HG03439 (cell line): ENCODE measurements at regions not wholly inside any gene's neighbourhood (a gene's known extent, or its start where the extent isn't known, plus 50 kb on each side); places are given as distances from the start of the nearest gene placed in this dataset.

Experiments used
- ATAC-seq: cut with Tn5 transposase; IDR thresholded peaks from one replicate; pipeline ENCODE4 v1.9.1; 2021; ENCODE audit warnings: mild to moderate bottlenecking, moderate library complexity; ENCODE audit not compliant: unreplicated experiment

DNA sequence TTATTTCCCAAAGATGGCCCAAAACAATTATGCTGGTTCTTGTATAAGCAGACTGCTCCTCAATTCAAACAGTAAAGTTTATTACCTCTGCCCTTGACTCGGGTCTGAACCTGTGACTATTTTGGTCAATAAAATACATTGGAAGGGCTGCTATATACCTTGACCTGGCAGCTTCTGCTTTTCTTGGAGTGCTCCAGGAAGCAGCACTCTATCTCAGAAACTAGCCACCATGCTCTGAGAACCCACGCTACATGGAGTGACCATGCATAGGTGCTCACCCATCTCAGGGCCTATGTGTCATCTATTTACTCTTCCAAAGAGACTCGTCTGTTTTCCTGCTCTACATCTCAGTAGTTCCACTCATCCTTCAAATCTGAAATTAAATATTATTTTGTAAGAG is 299.9 kb downstream of the AHR start:
- ATAC-seq, result no peak

DNA sequence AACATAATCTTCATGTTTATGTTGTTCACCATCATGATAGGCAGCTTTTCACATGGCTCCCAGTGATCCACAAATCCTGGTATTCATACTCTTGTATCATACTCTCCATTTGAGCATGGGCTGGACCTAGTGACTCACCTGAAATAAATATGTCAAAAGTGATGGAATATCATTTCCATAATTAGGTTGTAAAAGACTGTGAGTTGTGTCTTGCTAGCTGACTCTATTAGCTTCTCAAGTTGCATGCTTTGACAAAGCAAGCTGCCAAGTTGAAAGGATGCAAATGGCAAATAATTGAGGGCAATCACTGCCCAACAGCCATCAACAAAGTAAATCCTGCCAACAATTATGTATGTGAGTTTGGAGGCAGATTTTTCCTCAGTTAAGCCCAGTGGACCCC is 300.4 kb downstream of the AHR start:
- ATAC-seq, result no peak

DNA sequence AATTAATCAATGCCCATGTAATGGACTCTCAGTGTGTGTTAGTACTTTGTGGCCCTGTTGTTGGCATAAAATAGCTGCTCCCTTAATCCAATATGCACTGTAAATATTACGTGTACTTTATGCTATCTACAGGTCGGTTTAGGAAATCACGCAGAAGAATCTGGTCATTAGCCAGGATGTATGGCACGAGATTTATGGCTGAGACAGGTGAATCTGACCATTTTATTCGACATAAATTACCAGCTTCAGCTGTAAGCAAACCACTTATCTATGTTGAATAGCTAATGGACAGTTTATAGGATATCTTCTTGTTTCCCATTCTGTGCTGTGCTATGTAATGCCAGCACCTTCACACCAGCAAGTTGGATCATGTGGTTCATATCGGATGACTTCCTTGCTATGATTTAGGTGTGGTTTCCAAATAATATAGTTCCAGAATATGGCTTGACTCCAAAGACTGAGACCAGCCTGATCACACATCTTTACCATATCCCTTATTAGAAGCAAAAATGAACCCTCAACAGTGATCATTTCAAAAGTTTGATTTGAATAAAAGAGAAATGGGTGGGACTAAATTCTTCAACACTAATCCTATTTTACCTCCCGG is 301.4 kb downstream of the AHR start:
- no peak for ATAC-seq

DNA sequence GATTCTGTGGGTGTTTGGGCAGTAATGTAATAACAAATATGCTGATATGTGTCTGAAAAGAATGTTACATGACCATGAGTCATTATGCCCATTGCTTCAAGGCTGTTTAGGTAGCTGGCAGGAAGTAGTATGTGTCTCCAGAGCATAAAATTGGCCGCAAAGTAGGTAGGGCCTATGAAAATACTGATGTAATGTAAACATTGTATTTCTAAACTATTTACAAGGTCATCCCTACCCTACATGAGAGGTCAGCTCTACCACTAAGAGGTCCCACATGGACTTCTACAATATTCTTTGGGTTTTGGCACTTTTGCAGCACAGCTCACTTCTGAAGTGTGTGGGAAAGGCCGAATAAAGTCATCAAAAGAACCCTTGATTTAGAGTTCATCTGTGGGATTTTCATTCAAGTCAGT is 301.9 kb downstream of the AHR start:
- ATAC-seq, result no peak

DNA sequence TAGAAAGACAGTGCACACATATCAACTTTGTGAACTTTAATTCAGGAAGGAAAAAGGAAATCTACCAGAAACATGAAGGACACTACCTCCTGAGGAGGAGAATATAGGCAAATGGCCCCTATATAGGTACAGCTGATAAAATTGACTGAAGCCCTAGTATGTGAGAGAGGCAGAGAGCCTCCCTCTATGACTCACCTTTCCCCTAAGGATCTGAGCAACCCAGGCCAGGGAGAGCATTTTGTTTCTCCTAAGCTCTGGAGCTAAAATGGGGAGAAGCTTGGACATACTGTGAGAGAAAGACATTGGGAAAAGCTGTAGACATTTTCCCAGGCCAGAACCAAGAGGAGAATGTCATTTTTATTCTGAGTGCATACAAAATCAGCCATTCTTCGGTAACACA is 303.5 kb downstream of the AHR start:
- no peak for ATAC-seq

DNA sequence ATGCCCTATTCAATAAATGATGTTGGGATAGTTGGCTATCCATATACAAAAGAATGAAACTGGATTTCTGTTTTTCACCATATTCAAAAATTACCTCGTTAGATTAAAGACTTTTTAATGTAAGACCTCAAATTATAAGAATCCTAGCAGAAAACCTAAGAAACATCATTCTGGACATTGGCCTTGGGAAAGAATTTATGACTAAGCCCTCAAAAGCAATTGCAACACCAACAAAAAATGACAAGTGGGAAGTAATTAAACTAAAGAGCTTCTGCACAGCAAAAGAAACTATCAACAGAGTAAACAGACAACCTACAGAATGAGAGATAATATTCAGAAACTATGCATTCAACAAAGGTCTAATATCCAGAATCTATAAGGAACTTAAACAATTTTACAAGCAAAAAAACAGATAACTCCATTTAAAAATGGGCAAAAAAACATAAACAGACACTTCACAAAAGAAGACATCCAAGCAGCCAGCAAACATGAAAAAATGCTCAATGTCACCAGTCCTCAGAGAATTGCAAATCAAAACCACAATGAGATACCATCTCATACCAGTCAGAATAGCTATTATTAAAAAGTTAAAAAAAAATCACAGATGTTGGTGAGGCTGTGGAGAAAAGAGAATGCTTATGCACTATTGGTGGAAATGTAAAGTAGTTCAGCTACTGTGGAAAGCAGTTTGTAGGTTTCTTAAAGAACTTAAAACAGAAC is 309.8 kb downstream of the AHR start:
- no peak for ATAC-seq

DNA sequence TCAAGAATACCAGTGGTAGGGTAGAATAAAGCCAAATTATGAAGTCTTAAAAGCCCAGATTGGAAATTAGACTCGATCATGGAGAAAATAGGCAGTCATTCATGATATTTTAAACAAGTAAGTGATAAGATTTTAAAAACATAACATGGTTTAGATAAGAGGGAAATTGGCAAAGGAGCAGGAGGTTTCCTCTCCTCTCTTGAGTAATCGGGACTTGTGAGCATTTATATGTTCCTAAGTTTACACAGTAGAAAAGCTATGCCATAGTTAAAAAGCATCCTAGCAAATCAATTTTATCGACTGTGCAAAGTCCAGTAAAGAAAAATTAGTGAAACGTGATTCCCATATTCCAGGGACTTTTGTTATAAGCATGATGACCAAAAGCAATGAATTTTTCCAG is 313.2 kb downstream of the AHR start:
- ATAC-seq, result no peak

DNA sequence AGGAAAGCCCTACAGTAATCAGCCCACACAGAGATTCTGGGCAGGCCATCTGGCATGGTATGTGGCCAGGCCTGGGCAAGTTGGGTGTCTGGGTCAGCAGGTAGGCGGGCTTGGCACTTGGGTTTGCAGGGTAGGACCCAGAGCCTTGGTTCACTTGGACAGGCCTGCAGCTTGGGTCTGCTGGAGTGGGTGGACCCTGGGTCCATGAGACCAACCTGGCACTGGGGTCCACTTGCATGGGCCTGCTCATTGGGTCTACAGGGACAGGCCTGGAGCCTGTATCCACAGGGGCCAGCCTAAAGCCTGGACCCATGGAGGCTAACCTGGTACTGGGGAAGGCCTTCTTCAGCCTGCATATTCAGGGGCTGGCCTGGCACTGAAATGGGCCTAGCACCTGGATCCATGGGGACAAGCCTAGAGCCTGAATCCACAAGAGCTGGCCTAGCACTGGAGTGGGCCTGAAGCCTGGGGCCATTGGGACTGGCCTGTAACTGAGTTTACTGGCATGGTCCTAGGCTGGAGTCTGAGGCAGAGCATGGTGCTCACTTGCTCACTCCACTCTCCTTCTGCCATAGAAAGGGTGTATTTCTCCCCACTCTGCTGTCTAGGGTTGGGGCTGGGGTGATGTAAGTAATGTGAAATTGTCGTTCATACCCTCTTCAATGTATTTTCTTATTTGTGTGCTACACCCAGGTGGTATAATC is 315.0 kb downstream of the AHR start:
- ATAC-seq, result no peak

DNA sequence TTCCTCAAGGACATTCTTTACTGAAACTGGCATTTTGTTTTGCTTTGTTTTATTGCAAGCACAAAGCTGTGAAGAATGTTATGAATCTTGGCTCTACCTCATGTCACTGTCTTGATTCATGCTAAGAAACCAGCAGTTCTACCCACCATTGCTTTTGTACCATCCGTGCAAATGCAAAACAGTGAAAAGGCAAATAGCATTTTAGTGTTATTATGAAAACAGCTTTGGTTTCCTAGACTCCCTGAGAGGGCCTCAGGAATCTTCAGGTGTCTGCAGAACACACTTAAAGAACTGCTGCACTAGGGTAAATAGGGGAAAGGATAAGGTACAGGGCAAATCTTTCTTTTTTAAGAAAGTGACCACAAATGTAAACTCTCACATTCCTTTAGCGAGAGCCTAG is 318.9 kb downstream of the AHR start:
- ATAC-seq, result no peak

DNA sequence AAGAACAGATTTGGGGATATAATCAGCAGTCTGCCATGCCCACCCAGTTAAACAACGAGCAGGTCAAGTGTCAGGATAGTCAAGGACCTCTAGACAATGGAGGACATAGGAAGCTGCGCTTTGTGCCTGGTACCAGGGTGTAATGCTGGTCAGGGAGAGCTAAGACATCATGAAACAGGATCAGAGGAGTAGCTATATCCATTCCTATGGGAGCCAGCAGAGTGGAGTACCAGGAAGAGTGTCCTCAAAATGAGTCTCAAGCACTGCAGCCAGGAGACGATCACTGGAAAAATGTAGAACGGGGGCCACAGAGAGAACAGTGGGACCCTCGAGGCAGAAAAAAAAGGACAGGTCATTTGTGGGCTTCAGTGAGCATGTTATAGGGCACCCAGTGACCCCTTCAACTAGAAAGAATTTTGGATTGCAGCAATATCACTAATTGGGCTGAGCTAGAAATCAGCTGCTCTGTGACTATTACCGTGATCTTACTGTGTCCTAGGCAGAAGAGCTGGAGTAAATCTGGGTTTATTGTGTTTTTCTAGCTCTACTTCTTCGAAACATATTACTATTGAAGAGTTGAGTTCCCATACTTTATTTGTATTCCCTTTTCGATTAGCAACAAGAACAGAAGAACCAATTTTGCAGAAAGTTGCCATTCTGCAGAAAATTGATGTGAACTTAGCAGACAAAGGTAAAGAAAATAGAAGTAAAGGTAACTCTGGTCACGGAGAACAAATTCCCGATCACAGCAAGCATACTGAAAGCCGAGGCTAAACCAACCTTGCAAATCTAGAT is 319.6 kb downstream of the AHR start:
- no peak for ATAC-seq

DNA sequence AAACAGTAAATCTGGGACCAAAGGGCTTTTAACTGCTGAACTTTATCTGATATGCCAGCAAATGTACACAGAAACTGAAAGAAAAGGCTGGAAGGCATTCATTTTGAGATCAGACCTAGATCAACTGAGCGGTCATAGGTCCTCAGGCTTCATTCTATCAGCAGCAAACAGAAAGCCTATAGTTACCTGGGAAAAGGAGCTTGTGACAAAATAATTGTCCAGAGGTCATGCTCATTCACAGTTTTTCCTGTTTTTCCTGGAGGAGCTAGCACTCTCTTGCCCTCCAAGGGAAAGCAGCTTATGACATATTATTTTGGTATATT is 320.2 kb downstream of the AHR start:
- no peak for ATAC-seq

DNA sequence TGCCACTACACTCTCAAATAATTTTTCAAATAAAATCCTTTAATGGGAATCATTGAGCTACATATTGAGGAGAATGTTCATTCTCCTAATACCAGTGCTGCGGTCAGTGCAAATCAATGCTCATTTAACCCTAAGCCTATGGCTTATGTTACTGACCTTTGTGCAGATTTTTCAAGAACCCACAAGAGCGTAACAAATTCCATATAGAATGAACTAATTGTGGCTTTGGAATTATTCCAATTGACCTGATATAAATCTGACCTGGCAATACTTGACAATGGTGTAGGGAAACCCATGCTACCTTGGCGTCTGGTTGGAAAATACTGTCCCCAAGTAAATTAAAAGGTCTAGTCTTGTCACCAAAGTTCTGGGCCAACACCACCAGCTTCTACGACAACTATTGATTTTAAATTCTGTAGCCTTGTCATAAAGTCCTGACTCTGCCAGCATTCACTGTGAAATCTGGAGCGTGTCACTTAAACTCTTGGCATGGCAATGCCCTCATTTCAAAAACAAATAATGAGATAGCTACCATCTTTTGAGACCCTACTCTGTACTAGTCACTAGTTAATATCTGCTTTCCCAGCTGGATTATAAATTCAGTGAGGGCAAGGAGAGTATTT is 320.9 kb downstream of the AHR start:
- no peak for ATAC-seq

DNA sequence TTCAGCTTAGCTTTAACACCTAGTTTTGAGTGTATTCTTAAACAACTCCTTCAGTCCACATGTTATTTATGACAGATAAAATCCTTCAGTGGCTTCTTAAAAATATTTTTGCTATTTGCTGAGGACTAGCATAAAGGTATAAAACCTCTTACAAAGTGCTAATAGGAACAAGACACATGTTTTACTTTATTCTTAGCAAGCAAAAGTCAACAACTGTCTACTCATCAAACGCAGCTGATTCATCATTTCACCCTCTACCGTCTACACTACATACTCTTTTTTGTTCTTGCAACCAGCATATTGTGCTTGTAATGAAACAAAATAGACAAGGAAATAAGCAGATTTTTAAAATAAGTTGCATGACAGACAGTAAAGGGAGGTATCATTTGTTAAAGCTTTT is 319.7 kb downstream of the SNX13 start:
- no peak for ATAC-seq

DNA sequence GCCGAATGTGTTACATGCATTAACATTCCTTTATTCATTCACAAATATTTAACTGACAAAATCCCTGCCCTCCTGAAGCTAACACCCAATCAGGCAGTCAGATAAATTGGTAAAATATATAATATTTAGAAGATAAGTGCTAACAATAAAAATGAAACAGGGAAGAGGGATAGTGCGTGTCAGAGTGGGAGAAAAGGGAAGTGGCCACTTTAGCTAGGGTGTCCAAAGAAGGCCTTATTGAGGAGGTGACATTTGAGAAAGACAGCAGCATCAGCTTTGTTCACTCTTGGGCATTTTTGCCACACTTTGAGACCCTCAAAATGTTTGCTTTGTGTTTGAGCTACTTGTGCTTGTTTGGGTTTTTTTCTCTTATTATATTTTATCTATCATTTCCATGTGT is 317.8 kb downstream of the SNX13 start:
- ATAC-seq, result no peak

DNA sequence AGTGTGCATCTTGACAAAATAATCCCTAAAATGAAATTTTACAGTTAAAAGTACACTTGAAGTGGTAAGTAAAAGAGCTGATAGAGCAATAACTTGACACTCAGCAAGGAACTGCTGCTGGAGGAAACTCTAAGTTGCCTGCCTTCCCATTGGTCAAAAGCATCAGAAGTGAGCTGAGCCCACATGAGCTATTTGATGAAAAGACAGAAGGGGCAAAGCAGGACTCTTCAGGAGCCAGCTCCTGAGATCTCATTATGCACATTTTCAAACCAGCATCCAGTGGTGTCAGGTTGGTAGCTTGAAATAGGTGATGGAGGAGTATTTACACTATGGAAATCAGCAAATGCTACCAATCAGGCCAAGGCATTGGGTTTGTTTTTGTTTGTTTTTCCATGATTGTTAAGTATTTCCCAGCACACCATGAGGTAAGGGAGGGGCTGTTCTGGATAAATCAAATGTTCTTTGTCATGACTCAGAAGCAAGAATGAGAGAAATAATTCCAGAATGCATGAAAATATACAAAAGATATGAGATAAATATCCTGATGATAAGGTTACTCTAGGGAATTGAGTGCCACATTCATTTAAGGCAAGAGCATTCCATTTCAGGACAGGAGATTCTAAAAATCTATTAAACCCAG is 316.6 kb downstream of the SNX13 start:
- ATAC-seq, result no peak

DNA sequence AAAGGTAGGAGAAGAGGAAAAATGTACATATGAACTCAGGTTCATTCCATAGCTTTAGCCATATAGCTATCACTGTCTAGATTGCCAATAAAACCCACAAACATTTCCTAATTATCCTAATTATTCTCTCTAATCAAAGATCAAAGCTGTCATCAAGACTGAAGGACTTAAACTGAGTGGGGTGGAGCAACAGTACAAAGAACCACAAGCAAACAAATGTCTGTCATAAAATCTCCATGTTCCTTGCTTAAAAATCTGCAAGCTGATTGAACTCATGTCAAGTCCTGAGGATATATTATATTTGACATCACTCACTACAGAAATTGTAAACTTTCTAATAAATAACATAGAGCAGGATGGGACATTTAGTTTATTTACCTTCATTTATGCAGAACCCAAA is 315.9 kb downstream of the SNX13 start:
- ATAC-seq, result no peak

DNA sequence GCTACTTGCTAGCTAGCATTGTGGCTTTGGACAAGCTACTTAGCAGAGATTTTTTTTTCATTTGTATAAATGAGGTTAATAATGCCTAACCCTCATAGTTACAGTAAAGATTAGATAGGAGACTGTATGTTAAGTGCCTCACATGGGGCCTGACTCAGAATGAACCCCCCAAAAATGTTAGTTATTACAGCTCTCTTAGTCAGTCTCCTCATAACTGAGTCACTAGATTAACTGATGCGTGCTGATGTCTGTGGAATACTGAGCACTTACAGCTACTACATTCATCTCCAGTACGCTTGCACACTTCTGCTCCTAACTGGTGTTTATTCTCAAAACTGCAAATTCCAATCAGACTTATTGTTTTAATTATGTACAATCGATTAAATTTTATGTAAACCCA is 315.3 kb downstream of the SNX13 start:
- no peak for ATAC-seq

DNA sequence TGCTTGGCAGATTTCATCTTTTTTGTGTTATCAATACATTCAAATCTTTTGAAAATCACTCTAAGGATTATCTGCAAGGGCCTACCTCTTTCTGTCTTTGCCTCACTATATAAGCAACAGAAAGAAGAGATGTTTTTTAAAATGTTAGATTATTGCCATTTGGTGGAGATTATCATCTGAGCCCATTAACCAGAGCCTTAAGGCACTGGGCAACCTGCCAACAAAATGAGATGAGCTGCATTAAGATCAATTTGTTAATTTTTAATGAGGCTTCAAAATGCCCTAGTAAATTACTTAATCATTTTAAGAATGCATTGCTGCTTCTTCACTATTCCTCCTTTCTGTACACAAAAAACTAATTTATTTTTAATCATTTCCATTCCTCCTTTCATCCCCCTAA is 314.1 kb downstream of the SNX13 start:
- no peak for ATAC-seq

DNA sequence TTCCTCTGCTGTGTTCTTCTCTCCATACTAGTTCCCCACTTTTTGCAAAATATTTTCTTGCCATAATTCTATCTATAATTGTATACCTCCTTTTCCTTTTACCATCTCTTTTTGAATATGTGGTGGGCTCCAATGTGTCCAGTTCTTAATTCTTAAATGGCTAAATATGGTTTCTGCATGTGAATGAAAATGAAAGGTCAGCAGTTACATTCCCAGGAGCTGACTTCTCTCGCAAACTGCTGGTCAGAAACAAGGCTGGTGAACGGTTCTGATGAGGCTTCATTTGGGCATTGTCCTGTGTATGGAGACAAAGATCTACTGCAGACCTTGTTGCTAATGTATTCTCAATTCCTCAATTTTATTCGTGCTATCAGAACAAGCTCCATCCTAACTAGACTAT is 309.2 kb downstream of the SNX13 start:
- no peak for ATAC-seq

DNA sequence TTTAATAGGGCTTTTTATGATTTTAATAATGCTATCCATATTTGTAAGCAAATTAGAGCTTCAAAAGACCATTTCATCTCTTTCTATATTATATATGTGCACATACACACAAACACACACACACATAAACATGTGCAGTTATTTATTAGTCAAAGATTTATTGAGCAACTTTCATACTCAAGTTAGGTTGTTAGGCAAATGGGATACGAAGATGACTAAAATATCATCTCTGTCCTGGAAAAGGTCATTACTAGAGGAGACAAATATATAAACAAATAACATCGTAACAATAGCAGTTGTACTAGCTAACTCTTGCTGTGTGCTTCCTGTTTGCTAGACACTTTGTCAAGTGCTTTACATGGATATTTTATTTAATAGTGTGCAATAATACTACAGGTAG is 307.9 kb downstream of the SNX13 start:
- ATAC-seq, result no peak

DNA sequence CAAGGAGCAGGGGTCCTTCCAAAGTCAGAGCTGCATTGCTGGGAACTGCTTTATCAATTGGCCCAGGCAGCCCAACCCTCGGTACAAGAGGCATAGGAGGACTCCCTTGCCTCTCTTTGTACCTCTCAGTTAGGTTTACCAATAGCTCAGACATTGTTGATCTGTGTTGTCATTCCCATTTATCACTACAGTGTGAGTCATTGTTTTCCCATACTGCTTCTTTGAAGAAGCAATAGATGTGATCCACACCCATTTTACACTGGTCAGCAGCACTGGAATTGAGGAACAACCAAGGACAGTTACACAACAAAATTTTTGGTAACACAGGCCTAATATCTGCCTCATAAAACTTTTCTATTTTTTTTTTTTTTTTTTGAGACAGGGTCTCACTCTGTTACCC is 307.2 kb downstream of the SNX13 start:
- ATAC-seq, result no peak
